ENCODE measurements at regions not wholly inside any gene's neighbourhood (a gene's known extent, or its start where the extent isn't known, plus 50 kb on each side); places are given as distances from the start of the nearest gene placed in this dataset.

DNA sequence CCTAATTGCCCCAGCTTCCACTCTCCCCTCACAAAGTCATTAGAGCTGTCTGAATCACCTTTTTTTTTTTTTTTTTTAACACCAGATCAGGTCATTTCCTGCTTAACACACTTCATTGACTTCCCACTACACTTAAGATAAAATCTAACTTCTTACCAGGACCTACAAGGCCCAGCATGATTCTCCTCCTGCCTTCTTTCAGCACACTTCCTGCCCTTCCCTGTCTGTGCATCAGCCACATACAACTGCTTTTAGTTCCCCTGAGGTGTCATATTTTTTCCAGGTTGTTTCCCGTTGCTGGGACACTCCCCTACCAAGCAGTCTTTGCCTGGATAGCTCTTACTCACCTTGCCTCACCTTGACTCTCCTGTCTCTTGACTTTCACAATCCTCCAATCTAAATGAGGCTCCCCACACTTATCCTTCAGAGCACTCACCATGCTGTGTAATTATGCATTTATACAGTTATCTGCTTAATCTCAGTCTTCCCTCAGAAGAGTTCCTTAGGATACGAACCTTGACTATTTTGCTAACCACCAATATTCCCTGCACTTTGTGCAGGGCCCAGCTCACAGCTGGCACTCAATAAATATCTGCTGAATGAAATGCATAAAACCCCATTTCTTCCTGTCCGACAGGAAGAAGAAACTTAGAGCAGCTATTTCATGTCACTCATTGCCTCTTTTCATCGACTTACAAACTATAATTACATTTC, 96.6 kb upstream of the AKIP1 start:
- no peak for FAIRE-seq
- DNase-seq (ENCODE audit: extremely low spot score, insufficient read length, low read depth) = no peak

- FAIRE-seq = no peak
Observed at GRCh38 chr11:8814923-8815240, 96.1 kb upstream of the AKIP1 start.

GRCh38 chr11:8818421-8818820, 92.6 kb upstream of the AKIP1 start:
- no peak for DNase-seq (ENCODE audit: extremely low spot score, insufficient read length, low read depth)
- FAIRE-seq = no peak

More at GRCh38 chr11:8814923-8815240, 96.1 kb upstream of the AKIP1 start:
- no peak for DNase-seq (ENCODE audit: extremely low spot score, insufficient read length, low read depth)

DNA sequence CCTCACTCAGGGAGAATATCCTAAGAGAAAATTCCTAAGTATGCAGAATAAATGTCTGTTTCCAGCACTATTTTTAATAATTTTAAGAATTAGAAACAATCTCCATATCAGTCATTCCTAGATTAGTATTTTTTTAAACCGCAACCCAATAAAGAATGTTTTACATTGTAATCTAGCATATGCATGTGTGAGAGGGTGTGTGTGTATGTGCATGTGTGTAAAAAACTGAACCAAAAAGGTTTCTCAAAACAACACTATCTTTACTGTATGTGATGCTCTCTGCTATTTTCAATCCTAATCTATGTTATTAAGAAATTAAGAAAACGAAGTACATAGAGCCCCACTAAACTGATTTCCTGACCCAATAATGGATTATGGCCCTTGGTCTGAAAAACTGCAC, 90.6 kb upstream of the AKIP1 start:
- no peak for FAIRE-seq

GRCh38 chr11:8822469-8822868, 88.5 kb upstream of the AKIP1 start:
- DNase-seq (ENCODE audit: extremely low spot score, insufficient read length, low read depth) = no peak
- no peak for FAIRE-seq

More for the DNA sequence above, 90.6 kb upstream of the AKIP1 start:
- no peak for DNase-seq (ENCODE audit: extremely low spot score, insufficient read length, low read depth)

DNA sequence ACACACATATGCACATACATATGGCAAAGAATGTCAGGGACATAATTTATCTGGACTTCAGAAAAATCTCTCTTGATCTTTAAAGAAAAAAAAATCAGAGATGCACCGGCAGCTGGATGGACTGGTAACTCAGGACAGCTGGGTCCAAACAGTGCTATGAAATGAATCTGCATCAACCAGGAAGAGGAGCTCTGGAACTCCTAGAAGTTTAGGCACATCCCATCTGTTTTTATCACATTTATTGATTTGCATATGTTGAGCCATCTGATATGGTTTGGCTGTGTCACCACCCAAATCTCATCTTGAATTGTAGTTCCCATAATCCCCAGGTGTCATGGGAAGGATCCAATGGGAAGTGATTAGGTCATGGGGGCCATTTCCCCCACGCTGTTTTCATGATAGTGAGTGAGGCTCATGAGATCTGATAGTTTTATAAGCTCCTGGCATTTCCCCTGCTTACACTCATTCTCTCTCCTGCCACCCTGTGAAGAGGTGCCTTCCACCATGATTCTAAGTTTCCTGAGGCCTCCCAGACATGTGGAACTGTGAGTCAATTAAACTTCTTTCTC, 87.7 kb upstream of the AKIP1 start:
- DNase-seq (ENCODE audit: extremely low spot score, insufficient read length, low read depth) (no peak), FAIRE-seq (no peak)

- DNase-seq (ENCODE audit: extremely low spot score, insufficient read length, low read depth) = no peak
- FAIRE-seq = no peak
Observed at GRCh38 chr11:8826139-8826786, 84.7 kb upstream of the AKIP1 start.

- FAIRE-seq (no peak), DNase-seq (ENCODE audit: extremely low spot score, insufficient read length, low read depth) (no peak)
Observed at GRCh38 chr11:8826901-8827560, 84.0 kb upstream of the AKIP1 start.

GRCh38 chr11:8828046-8828445, 82.9 kb upstream of the AKIP1 start:
- FAIRE-seq (no peak), DNase-seq (ENCODE audit: extremely low spot score, insufficient read length, low read depth) (no peak)

DNA sequence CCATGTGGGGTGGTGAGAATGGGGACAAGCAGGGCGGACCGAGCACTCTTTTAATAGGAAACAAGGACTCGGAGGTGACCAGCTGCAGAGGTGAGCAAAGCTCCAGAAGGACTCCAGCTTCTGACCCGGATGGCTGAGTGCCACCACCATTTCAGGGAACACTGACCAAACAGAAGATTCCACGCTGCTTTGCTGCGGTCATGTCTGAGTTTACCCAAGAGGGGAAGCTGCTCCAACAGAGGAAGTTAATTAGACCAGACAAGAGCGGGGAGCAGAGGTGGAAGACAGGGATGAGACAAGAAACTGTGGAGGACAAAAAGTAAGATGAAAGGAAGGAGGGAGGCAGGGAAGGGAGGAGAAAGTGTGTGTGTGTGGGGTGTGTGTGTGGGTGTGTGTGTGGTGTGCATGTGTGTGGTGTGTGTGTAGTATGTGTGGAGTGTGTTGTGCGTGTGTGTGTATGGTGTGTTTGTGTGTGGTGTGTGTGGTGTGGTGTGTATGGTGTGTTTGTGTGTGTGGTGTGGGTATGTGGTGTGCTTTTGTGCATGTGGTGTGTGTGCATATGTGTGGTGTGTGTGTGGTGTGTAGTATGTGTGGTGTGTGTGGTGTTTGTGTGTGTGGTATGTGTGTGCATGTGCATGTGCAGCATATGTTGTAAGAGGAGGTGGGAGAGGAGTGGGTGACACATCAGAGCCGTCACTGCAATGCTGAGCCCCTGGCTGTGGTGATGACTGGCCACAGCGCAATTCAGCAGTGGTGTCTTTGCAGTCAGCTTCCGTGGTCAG, 82.2 kb upstream of the AKIP1 start:
- no peak for FAIRE-seq
- DNase-seq (ENCODE audit: extremely low spot score, insufficient read length, low read depth) = no peak

DNA sequence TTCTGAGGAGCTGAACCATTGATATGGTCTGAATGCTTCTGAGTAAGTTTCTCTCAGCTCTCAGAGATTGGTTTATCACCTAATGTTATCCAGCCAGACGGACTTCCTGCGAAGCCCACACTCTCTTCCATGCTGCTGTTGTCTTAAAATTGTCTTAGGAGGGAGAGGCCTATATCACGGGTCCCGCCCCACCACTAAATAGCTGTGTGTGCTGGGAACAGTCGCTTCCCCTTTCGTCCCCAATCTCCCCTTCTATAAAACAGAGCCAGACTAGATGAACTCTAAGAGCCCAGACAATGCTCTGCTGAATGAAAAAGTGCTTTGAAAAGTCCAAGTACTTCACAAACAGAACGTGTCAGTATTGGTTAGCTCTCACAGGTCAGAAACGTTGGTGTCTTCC, 81.4 kb upstream of the AKIP1 start:
- DNase-seq (ENCODE audit: extremely low spot score, insufficient read length, low read depth) = no peak
- no peak for FAIRE-seq

DNA sequence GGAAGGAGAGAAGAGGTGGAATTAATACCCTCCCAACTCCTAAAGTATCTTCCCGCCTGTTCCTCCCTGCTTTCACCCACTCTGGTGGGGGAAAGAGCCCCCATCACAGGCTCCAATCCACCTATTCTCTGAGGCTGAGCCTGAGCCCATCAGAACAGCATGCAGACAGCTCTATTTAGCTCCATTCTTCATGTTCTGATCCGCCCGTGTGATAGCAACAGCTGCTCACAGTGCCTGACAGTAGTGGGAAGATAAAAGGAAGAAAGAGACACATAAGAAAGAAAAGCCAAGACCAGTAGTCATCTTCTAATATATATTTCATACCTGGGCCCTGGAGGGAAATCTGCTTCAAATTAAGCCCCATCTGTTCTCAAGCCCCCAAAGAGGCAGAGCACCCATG, 80.3 kb upstream of the AKIP1 start:
- no peak for DNase-seq (ENCODE audit: extremely low spot score, insufficient read length, low read depth)

DNA sequence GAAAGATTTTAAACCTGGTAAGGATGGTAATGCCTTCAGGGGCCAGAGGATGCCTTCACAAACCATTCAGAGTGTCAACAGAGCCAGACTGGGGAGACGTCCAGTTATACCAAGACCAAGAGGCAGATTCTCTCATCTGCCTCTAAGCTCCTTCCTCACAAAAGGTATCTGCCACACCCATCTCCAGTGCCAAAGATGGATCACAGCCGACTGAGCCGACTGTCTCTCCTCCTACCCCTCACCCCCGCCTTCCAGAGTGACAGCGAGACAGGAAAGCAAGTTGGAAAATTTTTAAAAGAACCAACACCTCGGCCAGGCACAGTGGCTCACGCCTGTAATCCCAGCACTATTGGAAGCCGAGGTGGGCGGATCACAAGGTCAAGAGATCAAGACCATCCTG, 79.1 kb upstream of the AKIP1 start:
- FAIRE-seq = no peak

More for the DNA sequence above, 80.3 kb upstream of the AKIP1 start:
- no peak for FAIRE-seq

GRCh38 chr11:8832571-8833260, 78.3 kb upstream of the AKIP1 start:
- FAIRE-seq (peak; percentile 87), DNase-seq (ENCODE audit: extremely low spot score, insufficient read length, low read depth) (no peak)

More for the DNA sequence above, 79.1 kb upstream of the AKIP1 start:
- DNase-seq (ENCODE audit: extremely low spot score, insufficient read length, low read depth) = no peak

DNA sequence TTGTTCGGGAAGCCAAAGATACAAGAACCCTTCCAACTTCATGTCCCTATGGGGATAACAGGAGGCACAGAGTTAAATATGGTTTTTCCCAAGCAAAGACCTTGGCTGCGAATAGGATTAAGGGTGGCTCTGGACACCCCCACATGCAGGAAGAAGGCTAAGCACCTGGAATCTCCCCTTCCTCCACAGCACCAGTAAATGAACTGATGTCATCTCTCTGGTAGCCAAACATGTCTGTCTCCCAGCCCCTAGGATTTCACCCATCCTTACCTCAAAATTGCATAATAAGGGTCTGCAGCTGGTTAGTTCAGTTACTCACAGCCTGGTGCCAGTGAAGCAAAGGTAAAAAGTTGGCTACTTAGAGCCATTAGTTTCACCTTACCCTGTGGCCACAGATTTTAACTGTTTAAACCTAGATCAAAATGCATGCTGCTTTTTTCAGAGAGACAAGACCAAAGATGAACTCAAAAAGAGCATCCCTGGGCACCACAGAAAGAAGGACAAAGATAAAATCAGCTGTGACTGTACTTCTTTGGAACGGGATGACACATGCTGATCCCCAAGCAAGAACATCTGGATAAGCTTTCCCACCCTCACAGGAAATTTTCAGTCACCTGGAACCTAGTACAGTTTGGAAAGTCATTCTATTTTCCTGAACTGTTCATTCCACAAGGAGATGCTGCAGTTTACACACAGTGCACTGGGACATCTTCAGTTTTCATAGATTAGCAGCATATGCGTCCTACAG, 77.2 kb upstream of the AKIP1 start:
- no peak for DNase-seq (ENCODE audit: extremely low spot score, insufficient read length, low read depth)
- no peak for FAIRE-seq

- FAIRE-seq (no peak), DNase-seq (ENCODE audit: extremely low spot score, insufficient read length, low read depth) (no peak)
Observed at GRCh38 chr11:8834379-8834778, 76.6 kb upstream of the AKIP1 start.

- FAIRE-seq = no peak
Observed at GRCh38 chr11:8838248-8838647, 72.7 kb upstream of the AKIP1 start.

GRCh38 chr11:8839306-8839956, 71.6 kb upstream of the AKIP1 start:
- FAIRE-seq (no peak), DNase-seq (ENCODE audit: extremely low spot score, insufficient read length, low read depth) (no peak)

More at GRCh38 chr11:8838248-8838647, 72.7 kb upstream of the AKIP1 start:
- no peak for DNase-seq (ENCODE audit: extremely low spot score, insufficient read length, low read depth)

Data from GM18507 (cell line).